Activated T-cell treated with anti-CD3 and anti-CD28 coated beads for 1 hour (primary cell): ENCODE measurements at regions not wholly inside any gene's neighbourhood (a gene's known extent, or its start where the extent isn't known, plus 50 kb on each side); places are given as distances from the start of the nearest gene placed in this dataset.
"Not testable (repeated sequence)": the region's sequence is repeated elsewhere in the genome, so short reads cannot be mapped to it uniquely, and the experiment has no call there.

Source experiments
- DNase-seq: peaks from one replicate; pipeline ENCODE4 v3.0.0-alpha.2; 2020; ENCODE audit warnings: low read depth

DNA sequence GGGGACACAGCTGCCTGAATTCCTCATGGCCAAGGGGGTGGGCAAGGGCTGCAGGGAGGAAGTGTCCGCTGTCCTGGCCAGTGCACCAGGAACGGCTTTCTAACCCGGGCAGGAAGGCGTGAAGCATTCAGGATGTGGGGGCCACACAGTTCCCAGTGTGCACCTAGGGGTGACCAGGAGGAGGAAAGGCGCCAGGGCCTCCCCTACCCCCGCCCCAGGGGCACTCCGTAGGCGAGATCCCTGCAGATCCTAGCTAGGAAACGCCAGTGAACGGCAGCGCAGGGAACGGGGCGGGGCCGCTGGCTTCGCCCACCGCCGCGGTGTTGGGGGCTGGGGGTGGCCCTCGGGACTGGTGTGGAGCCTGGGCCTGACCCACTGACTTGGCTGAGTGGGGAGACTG, 199.6 kb downstream of the USP22 start:
- DNase-seq = not testable (repeated sequence)

DNA sequence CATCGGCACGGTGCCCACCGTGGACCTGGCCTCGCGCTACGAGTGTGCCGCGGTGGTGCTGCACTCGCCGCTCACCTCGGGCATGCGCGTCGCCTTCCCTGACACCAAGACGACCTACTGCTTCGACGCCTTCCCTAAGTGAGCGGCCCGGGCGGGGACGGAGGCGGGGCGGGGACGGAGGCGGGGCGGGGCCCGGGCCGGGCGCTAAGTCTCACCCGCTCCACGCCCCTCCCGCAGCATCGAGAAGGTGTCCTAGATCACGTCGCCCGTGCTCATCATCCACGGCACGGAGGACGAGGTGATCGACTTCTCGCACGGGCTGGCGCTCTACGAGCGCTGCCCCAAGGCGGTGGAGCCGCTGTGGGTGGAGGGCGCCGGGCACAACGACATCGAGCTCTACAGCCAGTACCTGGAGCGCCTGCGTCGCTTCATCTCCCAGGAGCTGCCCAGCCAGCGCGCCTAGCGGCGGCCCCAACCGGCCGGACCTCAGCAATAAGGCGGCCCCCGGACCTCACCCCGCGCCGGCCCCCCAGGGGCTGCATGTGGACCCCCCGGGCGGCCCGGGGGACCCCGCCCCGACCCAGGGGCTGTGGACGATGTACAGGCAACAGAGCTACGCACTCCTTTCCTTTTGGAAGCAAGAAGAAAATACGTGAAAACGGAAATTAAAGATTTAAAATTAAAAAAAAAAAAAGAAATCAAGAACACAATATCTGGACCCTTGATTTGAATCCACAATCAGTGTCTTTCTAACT, 198.8 kb downstream of the USP22 start:
- peak; percentile 24 for DNase-seq

DNA sequence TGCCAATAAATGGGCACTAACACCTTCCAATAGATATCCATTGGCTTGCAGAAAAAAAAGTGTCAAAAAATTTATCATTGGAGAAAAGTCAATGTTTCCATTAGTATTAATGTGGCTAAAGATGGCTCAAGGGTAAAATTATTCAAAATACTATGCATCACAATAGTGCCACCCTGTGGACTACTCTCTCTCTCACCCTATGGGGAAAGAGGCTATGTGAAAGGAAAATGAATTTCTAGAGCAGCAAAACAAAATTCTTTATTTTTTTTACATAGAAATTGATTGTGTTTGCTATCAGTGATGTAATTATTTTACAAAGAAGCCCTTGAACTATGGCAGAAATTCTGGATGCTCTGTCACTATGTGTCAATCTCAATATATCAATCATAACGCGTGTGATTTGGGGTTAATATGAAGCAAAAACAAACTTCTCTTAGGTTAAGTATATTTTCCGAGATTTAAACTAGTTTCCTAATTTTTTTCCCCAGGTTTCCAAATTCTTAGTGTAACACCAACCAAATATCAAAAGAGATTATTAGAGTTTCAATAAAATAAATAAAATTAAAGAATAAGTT, 193.9 kb downstream of the USP22 start:
- DNase-seq = not testable (repeated sequence)

DNA sequence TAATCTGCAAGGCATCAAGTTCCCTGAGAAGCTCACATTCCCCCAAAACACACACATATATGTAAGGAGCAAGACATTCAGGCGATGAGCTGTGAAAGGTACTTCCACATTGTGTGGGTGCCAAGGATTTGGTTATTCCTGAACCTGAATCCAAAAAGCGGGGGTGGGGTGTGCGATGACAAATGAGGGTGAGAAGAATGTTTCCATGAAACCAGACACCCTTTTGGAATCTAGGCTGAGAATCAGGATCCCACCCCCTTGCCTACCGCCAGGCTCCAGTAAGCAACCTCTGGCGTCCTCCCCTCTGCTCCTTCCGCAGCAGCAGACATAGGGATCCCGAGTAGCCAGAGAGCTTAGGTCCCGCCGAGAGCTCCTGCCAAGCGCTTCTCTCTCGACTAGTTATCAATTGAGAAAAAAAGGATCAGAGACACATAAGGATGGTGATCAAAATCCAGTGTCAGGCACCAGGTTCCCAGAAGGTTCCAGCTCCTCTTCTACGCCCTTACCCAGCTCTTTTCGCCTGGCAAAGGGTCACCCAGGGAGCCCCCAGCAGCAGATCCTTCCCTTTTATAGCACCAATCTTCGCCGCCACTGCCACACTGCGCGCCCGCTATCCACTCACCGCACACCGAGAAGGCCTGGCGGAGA, 191.1 kb downstream of the USP22 start:
- DNase-seq = not testable (repeated sequence)

DNA sequence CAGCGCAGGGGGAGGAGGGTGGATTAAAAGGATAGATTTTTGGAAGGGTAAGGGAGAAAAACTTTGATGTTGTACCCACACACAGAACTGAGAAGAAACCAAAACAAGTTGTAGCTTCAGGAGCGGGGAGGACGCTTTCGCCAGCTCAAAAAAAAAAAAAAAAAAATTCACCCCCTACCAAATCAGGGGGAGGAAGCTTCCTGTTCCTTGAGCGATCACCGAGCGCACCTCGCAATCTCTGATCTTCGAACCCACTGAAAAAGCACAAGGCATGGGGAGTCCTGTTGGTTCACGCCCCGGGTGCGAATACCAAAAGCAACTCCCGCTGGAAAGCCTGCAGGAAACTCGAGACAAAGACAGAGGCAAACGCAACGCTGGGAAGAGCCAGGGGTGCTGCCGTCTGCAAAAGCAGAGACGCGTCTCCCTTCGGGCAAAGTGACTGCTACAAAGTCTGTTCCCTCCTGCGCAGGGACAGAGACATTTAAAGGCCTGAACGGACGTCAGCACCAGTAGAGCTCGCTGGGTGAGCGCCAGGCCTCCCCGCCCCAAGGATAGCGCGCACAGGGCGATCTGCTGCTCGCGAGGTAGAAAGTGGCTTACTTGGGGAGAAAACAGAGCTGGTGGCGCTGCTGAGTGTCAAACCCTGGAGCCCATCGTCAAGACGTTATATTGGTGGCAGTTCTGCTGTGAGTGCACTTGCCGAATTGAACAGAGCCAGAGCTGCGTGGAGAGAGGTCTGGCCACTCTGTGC, 190.4 kb downstream of the USP22 start:
- no peak for DNase-seq

DNA sequence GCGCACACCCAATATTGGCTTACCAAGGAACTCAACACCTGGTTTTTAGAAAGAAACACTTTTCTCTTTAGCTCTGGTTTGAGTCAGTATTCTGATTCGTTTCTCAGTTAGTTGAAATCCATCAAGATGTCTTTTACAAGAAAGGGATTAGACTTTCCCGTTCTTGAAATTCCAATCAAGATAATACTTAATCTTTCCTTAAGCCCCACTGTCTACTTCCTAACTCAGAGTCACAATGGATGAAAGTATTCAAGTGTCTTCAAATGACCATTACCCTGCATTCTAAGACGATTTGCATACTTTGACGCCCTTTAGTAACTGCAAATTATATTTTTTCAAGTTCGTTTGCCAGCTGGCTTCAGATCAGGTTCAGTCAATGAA, 189.8 kb downstream of the USP22 start:
- no peak for DNase-seq

DNA sequence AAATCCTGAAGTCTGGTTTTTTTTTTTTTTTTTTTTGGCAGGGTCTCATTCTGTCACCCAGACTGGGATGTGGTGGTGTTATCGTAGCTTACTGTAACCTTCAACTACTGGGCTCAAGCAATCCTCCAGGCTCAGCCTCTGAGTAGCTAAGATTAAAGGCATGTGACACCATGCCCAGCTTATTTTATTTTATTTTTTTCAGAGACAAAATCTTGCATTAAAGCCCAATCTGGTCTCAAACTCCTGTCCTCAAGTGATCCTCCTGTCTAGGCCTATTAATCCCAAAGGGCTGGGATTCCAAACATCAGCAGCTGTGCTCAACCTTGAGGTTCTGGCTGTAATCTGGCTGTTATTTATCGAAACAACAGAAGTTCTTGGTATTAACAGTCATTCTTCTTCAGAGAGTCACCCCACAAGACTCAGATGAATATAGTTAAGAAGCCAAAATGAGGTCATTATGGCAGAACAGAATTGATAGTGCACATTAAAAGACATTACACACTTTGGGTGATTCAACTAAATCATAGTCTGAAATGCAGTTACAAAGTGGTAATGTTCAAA, 186.8 kb downstream of the USP22 start:
- not testable (repeated sequence) for DNase-seq

DNA sequence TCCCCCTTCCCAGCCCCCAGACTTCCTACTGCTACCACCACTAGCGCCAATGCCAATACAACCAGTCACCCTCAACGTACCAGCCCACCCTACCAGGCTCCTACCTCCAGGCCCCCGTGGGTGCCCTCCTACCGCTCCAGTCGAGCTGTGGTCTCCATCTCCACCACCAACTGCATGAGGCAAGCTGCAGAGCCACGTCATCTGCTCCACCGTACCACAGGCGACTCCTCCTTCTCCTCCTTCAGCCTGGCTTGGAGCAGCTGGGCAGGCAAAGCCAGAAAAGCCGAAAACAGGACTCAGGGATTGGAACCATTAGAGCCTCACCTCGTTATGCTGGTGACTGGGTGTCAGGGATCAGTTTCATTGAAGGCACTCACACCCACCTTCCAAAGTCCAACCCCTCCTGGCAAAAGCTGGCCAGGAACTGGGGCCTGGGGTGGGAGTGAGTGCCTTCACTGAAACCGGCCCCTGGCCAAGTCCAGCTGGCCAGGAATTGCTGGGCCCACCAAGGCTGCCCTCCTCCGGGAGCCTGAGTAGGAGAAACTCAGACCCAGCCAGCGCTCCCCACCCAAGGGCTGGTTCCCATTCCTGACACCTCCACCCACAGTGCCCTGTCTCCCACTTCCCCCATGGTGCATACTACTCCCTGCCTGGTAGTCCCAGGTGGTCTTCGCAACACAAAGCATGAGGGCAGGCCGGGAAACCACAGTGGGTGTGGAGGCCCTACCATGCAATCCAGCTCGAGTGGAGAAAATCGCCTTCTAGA, 176.2 kb downstream of the USP22 start:
- DNase-seq = not testable (repeated sequence)

DNA sequence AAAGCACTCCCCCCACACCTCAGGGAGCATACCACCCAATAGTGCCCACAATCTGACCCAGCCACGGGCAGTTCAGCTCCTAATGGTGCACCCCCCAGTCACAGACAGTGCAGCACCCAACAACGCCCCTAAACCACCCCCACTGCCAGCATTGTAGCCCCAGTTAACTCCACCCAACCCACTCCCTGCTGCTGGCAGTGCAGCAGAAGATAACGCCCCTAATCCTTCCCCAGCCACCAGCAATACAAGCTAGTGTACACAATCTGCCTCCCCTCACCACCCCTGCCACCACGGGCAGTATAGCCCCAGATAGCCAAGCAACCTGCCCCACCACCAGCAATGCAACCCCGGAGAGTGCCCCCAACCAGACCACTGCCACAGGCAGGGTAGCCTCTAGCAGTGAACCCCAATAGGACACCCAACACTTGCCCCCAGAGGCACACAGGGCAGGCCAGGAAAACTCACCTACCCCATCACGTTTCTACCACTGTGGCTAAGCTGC, 175.3 kb downstream of the USP22 start:
- DNase-seq = not testable (repeated sequence)

DNA sequence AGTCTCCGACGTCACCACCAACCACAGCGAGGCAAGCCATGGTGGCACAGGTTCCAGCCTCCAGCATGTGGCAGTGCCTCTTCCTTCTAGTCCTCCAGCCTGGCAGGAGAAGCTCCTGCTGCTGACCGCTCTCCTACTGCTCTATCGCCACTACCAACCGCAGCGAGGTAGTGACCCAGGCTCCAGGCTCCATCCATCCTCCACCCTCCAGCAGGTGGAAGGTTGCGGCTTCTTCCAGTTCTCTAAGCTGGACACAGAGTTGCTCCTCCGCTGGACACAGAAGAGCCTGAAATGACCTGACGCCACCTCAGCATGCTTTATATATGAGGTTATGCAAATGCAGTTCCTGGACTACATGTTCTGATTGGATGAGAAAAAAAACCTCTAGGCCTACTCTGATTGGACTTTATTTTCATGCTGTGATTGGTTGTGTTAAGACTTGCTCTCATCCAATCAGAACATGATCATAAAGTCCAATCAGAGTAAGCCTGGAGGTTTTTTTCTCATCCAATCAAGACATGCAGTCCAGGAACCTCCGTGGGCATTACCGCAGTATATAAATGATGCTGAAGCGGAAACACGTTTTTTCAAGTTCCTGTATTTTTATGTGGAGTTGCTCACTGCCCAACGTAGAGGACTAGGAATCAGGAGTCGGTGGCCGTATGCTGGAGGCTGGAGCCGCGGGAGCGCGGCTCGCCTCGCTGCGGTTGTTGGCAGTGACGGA, 174.7 kb downstream of the USP22 start:
- DNase-seq = not testable (repeated sequence)

DNA sequence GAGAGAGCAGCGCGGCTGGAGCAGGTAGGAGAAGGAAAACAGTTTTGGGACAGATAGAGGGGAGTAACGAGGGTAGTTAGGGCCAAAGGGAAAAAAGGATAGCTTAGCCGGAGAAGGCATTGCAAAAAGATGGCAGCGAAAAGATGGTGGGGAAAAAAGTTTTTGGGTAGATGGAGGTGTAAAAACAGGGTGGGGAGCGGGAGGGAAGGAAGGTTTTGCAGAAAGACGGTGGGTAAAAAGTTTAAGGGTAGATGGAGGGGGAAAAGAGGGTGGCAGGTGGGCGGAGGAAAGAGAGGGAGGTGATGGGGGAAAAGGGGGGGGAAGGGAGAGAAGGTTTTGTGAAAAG, 174.2 kb downstream of the USP22 start:
- DNase-seq = not testable (repeated sequence)

DNA sequence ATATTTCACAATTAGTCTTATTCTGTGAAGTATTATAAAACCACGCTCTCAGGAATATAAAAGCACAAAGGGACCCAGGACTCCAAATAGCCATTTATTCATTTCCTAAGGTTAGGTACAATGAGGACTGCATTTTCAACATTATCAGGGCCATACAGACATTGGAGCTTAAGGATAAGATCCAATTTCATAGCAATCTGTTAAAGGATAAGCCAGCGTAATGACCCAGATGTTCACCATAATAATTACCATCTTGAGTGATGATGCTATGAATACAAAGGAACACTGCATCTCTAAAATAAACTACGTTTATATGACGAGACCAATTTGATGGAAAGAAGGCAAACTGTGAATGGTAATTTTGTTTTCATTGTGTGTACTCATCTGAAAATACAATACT, 169.6 kb downstream of the USP22 start:
- not testable (repeated sequence) for DNase-seq

DNA sequence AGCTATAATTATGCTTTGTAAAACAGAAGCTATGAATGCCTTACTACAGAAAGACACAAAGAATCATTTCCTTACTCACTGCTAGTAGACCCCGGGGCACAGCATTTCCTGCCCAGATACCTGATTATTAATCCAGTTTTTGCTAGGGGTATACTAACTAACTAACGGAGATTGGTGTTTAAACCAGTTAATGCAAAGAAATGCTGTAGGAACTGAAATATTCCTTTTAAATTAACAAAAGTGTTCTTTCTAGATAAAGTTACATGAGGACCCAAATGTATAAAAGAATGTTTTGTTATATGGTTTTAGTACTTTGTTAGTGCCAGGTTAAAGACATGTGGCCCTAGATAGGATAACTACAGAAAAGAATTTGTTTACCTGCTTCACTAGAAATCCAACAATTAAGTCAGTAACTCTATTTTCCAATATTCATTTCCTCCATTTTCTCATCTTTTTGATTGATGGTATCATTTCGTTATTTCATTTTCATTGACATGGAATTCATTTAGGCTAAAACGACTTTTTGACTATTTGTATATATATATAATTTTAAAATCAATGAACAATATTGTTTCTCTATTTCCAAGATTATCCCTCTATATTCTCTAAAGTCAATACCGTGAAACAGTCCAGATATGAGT, 169.0 kb downstream of the USP22 start:
- DNase-seq = not testable (repeated sequence)

DNA sequence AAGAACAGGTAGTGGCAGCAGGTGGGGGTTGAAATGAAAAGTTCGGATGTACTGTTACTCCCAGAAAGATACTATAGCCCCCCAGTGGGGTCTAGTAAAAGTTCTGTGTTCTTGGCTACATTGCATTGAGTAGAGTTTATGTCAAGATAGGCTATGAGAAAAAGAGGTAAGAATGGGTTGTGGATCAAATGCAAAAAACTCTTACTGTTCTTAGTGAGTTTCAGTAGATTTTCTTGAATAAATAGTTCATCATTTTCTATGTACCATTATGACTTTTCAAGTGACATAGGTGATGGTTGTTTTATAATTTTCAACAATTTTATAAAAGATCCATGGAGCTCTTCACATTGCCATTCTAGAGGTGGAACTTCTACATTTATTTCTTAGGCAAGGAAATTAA, 165.4 kb downstream of the USP22 start:
- DNase-seq = not testable (repeated sequence)

DNA sequence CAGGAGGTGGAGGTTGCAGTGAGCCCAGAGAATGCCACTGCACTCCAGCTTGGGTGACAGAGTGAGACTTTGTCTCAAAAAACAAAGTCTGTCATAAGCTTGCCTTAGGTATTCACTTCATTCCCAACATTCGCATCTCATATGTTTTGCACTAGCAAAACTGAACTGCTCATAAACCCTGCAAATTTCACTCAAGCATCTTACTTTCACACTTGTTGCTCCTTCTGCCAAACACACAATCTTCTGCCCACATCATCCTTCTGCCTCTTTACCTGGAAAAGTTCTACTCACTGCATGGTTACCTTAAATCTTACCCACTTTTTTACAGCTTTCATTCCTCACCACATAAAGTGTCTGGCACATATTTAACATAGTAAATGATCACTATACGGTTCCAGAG, 152.5 kb downstream of the USP22 start:
- DNase-seq = no peak

DNA sequence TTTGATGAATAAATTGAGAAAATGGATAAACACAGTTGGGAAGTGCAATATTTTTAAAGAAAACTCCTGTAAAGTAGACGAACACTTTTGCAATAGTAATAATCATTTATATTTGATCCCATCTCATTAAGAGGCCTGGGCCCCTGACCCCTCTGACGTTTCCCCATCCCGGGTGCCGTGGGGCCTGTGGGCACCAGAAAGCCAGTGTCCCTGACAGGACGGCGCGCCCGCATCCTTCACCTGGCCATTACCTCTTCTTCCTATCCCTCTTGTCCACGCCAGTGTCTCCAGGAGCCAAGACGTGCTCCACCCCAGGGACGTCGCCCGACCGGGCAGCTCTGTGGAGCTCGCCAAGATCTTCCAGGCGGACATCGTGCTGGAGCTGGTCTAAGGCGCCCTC, 147.4 kb downstream of the USP22 start:
- not testable (repeated sequence) for DNase-seq

DNA sequence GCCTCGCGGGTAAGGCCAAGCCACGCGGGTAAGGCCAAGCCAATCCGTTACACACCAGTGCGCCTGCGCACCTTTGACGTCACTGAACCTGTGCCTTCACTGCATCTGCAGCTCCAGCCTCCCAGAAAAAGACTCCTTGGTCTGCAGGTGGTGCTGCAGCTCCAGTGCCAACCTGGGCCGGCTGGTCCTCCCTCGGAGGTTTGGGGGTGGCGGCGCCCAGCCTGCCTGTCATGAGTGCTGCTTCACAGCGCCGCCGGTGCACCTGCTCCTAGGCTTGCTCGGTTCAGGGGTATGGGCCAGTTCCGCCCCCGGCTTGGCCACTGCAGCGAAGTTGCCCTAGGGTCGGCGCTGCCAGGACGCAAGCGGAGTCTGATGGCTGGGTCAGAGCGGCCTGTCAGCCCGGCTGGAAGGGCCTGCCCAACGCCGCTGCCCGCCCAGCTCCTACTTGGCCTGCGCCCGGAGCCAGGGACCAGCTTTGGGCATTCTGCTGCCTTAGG, 146.6 kb downstream of the USP22 start:
- DNase-seq = peak; percentile 11

DNA sequence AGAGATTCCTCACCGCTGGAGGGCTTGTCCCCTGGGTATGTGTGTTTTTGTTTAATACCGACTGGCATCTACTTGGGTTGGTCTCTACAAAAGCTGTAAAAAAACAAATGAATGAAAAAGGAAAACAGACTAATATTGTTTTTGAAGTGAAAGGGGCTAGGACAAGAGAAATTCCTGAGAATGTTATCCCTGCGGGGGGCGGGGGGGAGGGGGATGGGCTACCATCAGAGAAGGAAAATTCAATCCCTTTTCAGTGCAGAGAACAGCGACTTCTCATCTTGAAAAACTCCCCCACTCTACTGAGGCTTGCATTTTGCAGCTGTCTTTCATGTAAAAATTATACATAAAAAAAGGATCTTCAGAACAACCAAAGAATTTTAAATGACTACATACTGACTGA, 144.1 kb downstream of the USP22 start:
- not testable (repeated sequence) for DNase-seq

DNA sequence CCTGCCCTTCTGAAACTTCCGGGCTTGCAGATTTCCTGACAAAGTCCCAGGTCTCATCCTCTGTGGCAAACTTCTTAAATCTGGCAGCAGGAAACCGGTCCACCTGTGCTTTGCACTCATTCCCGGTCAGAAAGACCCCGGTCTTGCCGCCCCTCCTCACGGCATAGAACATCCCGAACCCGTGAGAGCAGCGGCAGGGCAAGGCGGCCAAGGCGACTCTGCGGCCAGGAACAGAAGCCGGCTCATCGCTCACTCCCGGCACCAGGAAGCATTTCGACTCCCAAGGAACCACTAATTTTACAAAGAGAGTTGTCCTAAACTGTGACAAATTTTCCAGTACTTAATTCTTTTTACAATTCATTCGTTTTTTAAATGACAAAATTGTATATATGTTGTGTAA, 140.3 kb downstream of the USP22 start:
- not testable (repeated sequence) for DNase-seq

DNA sequence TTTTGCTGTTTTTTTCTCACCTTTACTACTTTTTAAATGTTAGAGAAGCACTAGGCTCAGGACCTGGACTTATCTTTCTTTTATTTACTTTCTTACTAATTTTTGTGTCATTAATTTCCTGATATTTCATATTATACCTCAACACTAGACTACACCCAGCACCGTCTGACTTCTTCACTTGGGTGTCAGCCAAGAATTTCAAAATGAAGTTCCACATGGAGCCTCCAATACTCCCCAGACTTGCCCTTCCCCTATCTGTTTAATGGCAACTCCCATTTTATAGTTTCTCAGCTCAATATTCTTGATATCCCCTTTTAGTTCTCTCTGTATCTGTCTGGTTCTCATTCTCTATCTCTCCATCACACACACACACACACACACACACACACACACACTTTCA, 139.3 kb downstream of the USP22 start:
- not testable (repeated sequence) for DNase-seq
